ENCODE measurements at regions not wholly inside any gene's neighbourhood (a gene's known extent, or its start where the extent isn't known, plus 50 kb on each side); places are given as distances from the start of the nearest gene placed in this dataset.
"Not testable (repeated sequence)": the region's sequence is repeated elsewhere in the genome, so short reads cannot be mapped to it uniquely, and the experiment has no call there.

DNA sequence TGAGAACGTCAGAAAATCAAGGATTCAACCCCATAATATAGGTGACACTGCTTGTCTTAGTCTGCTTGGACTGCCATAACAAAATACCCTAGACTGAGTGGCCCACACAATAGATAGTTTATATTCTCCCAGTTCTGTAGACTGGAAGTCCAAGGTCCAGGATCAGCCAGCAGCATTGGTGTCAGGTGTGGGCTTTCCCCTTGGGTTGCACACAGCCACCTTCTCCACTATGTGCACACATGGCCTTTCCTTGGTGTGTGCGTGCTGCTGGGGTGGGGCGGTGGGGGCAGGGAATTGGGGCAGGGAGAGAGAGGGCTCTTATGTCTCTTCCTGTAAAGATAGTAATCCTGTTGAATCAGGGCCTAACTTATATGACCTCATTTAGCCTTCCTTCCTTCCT, 106.4 kb downstream of the SLC25A47 start:
- H3K27ac ChIP-seq, result no peak overlapping the region
- TF ChIP-seq, protein P1, sequence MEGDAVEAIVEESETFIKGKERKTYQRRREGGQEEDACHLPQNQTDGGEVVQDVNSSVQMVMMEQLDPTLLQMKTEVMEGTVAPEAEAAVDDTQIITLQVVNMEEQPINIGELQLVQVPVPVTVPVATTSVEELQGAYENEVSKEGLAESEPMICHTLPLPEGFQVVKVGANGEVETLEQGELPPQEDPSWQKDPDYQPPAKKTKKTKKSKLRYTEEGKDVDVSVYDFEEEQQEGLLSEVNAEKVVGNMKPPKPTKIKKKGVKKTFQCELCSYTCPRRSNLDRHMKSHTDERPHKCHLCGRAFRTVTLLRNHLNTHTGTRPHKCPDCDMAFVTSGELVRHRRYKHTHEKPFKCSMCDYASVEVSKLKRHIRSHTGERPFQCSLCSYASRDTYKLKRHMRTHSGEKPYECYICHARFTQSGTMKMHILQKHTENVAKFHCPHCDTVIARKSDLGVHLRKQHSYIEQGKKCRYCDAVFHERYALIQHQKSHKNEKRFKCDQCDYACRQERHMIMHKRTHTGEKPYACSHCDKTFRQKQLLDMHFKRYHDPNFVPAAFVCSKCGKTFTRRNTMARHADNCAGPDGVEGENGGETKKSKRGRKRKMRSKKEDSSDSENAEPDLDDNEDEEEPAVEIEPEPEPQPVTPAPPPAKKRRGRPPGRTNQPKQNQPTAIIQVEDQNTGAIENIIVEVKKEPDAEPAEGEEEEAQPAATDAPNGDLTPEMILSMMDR (conservative IDR thresholded peaks at IDR 0.05), result no peak

DNA sequence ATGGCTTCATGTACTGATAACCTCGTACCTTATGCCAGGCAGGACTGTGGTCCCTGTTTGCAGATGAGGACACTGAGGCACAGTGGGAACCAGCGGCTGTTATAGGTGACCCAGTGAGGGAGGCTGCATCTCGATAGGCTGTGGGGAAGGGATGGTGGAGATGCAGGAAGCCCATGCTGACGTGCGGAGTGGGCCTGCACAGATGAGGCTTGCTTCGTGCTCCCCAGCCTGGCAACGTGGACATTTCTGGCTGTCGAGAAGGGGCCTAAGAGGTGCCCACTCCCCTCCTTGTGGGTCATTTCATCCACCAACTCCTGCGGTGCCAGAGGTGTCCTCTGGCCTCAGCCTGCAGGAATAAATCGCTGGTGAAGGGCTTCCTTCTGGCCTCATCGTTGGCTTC, 107.4 kb downstream of the SLC25A47 start:
- TF ChIP-seq, protein P1 (conservative IDR thresholded peaks at IDR 0.05), result no peak
- H3K27ac ChIP-seq, result no peak overlapping the region

DNA sequence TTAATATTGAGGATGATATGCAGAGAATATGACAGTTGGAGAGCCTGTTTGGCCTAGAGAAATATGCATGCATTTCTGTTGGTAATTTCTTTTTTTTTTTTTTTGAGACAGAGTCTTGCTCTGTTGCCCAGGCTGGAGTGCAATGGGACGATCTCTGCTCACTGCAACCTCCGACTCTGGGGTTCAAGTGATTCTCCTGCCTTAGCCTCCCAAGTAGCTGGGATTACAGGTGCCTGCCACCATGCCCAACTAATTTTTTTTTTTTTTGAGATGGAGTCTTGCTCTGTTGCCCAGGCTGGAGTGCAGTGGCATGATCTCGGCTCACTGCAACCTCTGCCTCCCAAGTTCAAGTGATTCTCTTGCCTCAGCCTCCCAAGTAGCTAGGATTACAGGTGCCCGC, 108.3 kb downstream of the SLC25A47 start:
- H3K27ac ChIP-seq, result not testable (repeated sequence)

DNA sequence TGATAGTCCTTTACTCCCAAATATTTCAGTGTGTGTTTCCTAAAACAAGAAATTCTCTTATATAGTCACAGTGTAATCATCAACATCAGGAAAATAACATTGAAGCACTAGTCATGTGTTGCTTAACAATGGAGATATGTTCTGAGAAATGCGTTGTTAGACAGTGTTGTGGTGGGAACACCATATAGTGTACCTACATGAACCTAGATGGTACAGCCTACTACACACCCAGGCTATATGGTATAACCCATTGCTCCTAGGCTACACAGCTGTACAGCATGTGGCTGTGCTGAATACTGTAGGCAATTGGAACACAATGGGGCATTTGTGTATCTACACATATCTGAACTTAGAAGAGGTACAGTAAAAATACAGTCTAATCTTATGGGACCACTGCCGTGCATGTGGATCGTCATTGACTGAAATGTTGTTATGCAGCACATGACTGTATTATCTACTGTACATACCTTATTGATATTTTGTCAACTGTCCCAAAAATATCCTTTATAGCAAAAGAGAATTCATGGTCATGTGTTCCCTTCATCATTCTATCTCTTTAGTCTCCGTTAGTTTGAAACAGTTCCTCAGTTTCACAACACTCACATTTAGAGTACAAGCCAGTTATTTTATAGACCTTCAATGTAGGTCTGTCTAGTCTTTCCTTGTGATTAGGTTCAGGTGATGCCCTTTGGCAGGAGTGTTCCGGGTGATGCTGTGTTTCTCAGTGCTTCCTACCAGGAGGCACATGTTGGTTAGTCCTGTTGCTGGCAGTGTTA, 109.7 kb downstream of the SLC25A47 start:
- TF ChIP-seq, protein P1 (conservative IDR thresholded peaks at IDR 0.05), result no peak
- H3K27ac ChIP-seq, result no peak overlapping the region

DNA sequence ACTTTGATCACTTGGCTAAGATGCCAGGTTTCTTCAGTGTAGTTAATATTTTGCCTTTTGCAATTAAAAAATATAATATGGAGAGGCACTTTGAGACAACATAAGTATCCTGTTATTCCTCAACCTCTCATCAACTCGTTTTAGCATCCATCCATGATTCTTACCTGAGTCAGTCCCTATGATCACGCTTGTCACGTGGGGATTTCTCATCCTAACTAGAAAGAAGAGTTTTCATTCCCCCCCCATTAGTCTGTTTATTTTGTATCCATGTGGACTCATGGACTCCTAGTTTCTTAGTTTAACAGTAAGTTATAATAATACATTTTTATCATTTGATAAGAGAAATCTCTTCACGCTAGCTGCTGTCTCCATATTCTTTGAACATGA, 110.3 kb downstream of the SLC25A47 start:
- no peak overlapping the region for H3K27ac ChIP-seq
- TF ChIP-seq, protein P1 (conservative IDR thresholded peaks at IDR 0.05), result no peak

DNA sequence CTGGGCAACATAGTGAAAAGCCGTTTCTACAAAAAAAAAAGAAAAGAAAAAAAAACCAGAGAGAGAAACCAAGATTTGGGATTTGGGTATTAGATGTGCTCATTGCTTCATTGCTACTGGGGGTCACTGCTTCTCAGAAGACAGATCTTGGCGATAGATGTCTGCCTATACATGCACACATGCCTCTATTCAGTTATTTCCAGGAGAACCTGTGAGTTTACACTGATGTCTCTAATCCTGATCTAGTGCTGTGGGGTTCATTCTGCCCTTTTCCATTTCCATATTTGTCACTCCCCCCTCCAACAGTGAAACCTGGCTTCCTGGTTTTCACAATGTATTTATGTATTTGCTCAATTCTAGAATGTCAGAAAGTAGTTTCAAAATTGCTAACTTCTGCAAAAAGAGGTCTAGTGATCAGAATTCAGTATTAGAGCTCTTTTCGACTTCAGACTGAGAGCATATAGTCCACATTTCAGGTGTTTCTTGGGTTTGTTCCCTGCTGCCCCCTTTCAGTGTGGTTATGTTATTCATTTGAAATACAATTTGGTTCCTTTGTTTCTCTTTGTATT, 111.0 kb downstream of the SLC25A47 start:
- TF ChIP-seq, protein P1 (conservative IDR thresholded peaks at IDR 0.05), result no peak
- no peak overlapping the region for H3K27ac ChIP-seq

DNA sequence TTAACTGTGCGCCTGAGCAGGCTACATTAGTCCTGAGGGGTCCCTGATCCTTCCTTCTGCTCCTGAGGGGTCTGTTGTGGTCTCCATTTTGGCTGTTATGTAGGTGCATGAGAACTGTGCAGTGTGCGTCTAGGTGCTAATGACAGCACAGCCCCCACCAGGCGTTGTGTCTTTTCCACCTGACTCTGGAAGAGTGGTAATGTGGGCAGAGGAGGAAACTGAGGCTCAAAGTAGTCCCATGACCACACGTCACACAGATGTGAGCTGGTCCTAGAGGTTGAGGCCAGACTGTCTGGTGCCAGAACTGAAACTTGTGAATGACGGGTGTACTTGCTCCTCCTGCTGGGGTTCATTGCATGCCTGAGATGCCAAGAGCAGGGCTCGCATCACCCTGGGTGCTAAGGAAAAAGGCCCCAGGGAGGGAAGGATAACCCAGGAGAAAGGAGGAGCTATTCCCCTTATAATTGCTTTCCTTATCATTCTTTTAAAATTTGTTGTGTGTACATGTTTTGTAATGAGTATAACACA, 111.8 kb downstream of the SLC25A47 start:
- H3K27ac ChIP-seq, result no peak overlapping the region
- TF ChIP-seq, protein P1 (conservative IDR thresholded peaks at IDR 0.05), result no peak

DNA sequence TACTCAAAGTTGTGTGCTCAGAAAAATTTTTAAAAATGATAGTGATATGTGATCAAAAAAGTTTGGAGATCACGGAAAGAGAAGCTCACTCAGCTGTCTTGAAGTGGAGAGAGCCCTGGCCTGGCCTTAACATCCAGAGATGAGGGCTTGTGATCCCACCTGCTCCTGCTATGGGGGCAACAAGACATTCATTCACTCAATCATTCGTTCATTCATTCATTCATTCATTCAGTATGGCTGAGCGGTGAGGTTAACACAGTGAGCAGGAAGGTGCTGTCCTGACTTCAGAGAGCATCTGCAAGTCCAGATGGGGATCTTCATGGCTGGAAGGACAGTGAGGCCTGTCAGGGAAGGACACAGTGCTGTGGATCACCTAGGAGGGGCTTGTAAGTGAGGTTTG, 112.3 kb downstream of the SLC25A47 start:
- no peak overlapping the region for H3K27ac ChIP-seq
- TF ChIP-seq, protein P1 (conservative IDR thresholded peaks at IDR 0.05), result no peak
